ENCODE measurements at regions not wholly inside any gene's neighbourhood (a gene's known extent, or its start where the extent isn't known, plus 50 kb on each side); places are given as distances from the start of the nearest gene placed in this dataset.

- no peak for DNase-seq (ENCODE audit: low read depth)
- TF ChIP-seq, protein P1, sequence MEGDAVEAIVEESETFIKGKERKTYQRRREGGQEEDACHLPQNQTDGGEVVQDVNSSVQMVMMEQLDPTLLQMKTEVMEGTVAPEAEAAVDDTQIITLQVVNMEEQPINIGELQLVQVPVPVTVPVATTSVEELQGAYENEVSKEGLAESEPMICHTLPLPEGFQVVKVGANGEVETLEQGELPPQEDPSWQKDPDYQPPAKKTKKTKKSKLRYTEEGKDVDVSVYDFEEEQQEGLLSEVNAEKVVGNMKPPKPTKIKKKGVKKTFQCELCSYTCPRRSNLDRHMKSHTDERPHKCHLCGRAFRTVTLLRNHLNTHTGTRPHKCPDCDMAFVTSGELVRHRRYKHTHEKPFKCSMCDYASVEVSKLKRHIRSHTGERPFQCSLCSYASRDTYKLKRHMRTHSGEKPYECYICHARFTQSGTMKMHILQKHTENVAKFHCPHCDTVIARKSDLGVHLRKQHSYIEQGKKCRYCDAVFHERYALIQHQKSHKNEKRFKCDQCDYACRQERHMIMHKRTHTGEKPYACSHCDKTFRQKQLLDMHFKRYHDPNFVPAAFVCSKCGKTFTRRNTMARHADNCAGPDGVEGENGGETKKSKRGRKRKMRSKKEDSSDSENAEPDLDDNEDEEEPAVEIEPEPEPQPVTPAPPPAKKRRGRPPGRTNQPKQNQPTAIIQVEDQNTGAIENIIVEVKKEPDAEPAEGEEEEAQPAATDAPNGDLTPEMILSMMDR (IDR thresholded peaks at IDR 0.05; ENCODE audit: control insufficient read depth, insufficient read depth, low read depth, low read length, missing control alignments) = no peak
- no peak overlapping the region for H3K4me3 ChIP-seq (ENCODE audit: control insufficient read depth, low read depth, low read length)
Measured at GRCh38 chr15:56868170-56868569, 50.3 kb upstream of the TCF12 start.

DNA sequence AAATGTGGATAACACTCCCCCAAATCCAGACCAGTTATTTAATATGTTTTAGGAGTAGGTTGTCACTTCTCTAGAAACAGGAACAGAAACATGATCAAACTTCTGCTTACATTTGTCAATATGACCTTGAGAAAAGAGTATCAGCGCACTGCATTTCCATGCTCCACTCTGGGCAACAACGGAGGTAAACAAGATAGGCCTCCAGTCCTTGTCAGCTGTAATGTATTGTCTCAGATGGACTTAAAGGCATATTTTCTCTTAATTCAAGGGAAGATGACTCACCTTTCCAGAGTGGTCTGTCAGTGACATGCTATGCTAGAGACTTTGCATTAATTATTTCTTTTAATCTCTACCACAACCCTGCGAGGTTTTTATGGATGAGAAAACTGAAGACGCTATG, 51.6 kb upstream of the TCF12 start:
- TF ChIP-seq, protein P1 (IDR thresholded peaks at IDR 0.05; ENCODE audit: control insufficient read depth, insufficient read depth, low read depth, low read length, missing control alignments) = no peak
- no peak for DNase-seq (ENCODE audit: low read depth)
- no peak overlapping the region for H3K4me3 ChIP-seq (ENCODE audit: control insufficient read depth, low read depth, low read length)

GRCh38 chr15:56857828-56858227, 60.6 kb upstream of the TCF12 start:
- H3K4me3 ChIP-seq (ENCODE audit: control insufficient read depth, low read depth, low read length) = no peak overlapping the region
- no peak for DNase-seq (ENCODE audit: low read depth)
- TF ChIP-seq, protein P1 (IDR thresholded peaks at IDR 0.05; ENCODE audit: control insufficient read depth, insufficient read depth, low read depth, low read length, missing control alignments) = no peak

DNA sequence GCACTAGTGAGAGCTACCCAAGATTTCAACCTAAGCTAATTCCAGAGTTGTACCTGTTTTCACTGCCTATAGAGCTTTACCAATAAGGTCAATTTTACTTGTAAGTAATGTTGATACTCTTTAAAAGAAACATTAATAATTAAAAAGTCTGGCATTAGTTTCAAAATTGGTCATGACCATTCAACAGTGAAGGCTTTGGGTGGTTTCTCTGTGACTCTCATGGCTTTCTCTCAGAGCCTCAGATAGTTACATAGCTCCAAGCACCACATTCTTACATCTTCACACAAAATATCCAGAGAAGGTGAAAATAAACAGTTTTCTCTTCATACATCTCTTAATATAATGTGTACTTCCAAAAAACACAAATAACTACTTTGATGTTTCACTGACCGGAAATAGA, 61.5 kb upstream of the TCF12 start:
- DNase-seq (ENCODE audit: low read depth) = no peak
- H3K4me3 ChIP-seq (ENCODE audit: control insufficient read depth, low read depth, low read length) = no peak overlapping the region
- TF ChIP-seq, protein P1 (IDR thresholded peaks at IDR 0.05; ENCODE audit: control insufficient read depth, insufficient read depth, low read depth, low read length, missing control alignments) = no peak

- no peak overlapping the region for H3K4me3 ChIP-seq (ENCODE audit: control insufficient read depth, low read depth, low read length)
- TF ChIP-seq, protein P1 (IDR thresholded peaks at IDR 0.05; ENCODE audit: control insufficient read depth, insufficient read depth, low read depth, low read length, missing control alignments) = no peak
- DNase-seq (ENCODE audit: low read depth) = no peak
Measured at GRCh38 chr15:56844892-56845291, 73.6 kb upstream of the TCF12 start.

DNA sequence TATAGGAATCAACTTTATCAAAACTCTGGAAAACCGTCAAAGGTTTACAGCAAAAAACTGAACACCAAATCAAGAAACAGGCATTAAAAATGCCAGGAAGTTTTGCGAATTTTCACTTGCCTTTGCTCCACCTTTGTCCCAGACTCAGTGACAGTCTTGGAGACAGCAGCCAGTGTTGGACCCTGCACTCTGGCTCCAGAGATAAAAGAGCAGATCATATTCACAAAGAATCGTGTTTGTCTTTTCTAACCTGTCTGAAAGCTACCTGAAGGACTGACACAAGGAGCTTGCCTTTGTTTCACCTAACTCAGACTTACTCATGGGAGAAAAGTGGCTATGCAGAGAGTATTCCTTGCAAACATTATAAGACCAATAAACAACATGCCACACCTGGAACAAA, 74.0 kb upstream of the TCF12 start:
- H3K4me3 ChIP-seq (ENCODE audit: control insufficient read depth, low read depth, low read length) = no peak overlapping the region
- TF ChIP-seq, protein P1 (IDR thresholded peaks at IDR 0.05; ENCODE audit: control insufficient read depth, insufficient read depth, low read depth, low read length, missing control alignments) = no peak
- DNase-seq (ENCODE audit: low read depth) = no peak

DNA sequence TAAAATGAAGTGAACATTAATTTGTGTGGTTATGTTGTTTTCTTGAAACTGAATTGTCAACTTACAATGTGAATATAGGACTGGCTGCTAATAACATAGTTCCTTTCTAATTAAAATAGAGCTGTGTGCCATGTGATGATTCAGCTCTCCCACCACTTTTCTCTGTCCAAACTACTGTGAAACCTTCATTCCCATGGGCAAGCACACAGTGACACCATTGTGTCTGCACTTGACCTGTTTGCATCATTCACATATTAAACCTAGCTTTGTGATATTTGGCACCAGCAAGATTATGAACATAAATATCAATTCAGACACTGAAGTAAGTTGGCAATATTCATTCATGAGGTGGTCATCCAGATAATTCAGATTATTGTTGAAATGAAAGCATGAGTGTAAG, 78.8 kb upstream of the TCF12 start:
- DNase-seq (ENCODE audit: low read depth) = no peak
- TF ChIP-seq, protein P1 (IDR thresholded peaks at IDR 0.05; ENCODE audit: control insufficient read depth, insufficient read depth, low read depth, low read length, missing control alignments) = no peak
- H3K4me3 ChIP-seq (ENCODE audit: control insufficient read depth, low read depth, low read length) = no peak overlapping the region

Measured in AG09309 (cell line).